HCT116 (cell line): ENCODE measurements at regions not wholly inside any gene's neighbourhood (a gene's known extent, or its start where the extent isn't known, plus 50 kb on each side); places are given as distances from the start of the nearest gene placed in this dataset.

Experiments
- ATAC-seq: fragments of 200-7000 bp; cut with Tn5 transposase; 2 replicates; pipeline ENCODE4 v1.9.1; 2020; ENCODE audit warnings: mild to moderate bottlenecking, moderate library complexity
- BruUV-seq: library from RNA; stranded (reverse); fragments of 400-500 nt; replicated peaks from 2 replicates; lab custom pipeline; 2021; lab: Mats Ljungman, UMichigan
- CTCF ChIA-PET: fragments of 300-600 bp; sonication (Branson Sonifier 250); formaldehyde crosslinking; loops from one replicate; lab custom pipeline; 2021; ENCODE audit warnings: antibody characterized with exemption; lab: Charles Lee
- POLR2A ChIA-PET: fragments of 300-600, 350-600 bp; sonication (Branson Sonifier 250); formaldehyde crosslinking; loops from one replicate; lab custom pipeline; 2021; ENCODE audit warnings: antibody characterized with exemption; lab: Charles Lee
- RAD21 ChIA-PET, 2 experiments: fragments of 300-600 bp; sonication (Branson Sonifier 250); formaldehyde crosslinking; loops; one replicate each; lab custom pipeline; 2023; ENCODE audit warnings: low total read pairs in 2 of 2; ENCODE audit not compliant: uncharacterized antibody in 2 of 2, unreplicated experiment in 2 of 2, low non-redundant PET in 1 of 2; lab: Charles Lee
- DNase-seq: peaks from one replicate; pipeline ENCODE4 v3.0.0-alpha.2; 2010; ENCODE audit warnings: low read depth, low spot score
- H2AFZ ChIP-seq: fragments of 200-600 bp; shearing (Covaris generic), sonication (generic); 2 replicates; pipeline ENCODE4 v1.6.1; 2017; ENCODE audit warnings: low read depth, mixed run types, mixed read lengths, antibody characterized with exemption, low read length; ENCODE audit not compliant: poor library complexity, severe bottlenecking
- H3K27ac ChIP-seq: 2 replicates; pipeline ENCODE4 v1.5.1; 2012; ENCODE audit warnings: low read depth, low read length
- H3K27me3 ChIP-seq: fragments of 200-600 bp; sonication (generic); 2 replicates; pipeline ENCODE4 v1.6.1; 2016; ENCODE audit warnings: mixed run types, low read length, mixed read lengths; ENCODE audit not compliant: insufficient read depth
- H3K36me3 ChIP-seq, 2 experiments: fragments of 200-500 bp in 1 of 2; fragments of 200-600 bp in 1 of 2; sonication (Bioruptor generic) in 1 of 2; sonication (generic) in 1 of 2; 2 replicates each; pipeline versions ENCODE4 v1.5.1 to v1.6.1; 2014 to 2016; ENCODE audit warnings: low read length in 2 of 2, inconsistent platforms in 1 of 2, mixed read lengths in 1 of 2, mixed run types in 1 of 2; ENCODE audit not compliant: insufficient read depth in 2 of 2, control insufficient read depth in 1 of 2
- H3K4me1 ChIP-seq, 2 experiments: fragments of 200-600 bp in 1 of 2; sonication (generic) in 1 of 2; 2 replicates each; pipeline versions ENCODE4 v1.5.1 to v1.6.1; 2012 to 2017; ENCODE audit warnings: low read length in 2 of 2, inconsistent platforms in 1 of 2, mild to moderate bottlenecking in 1 of 2, mixed read lengths in 1 of 2, mixed run types in 1 of 2, moderate library complexity in 1 of 2; ENCODE audit not compliant: insufficient read depth in 2 of 2, control insufficient read depth in 1 of 2
- H3K4me2 ChIP-seq: fragments of 200-600 bp; sonication (generic); 2 replicates; pipeline ENCODE4 v1.6.1; 2017; ENCODE audit warnings: mixed run types, low read length, mixed read lengths
- H3K4me3 ChIP-seq, 2 experiments: fragments of 200-600 bp in 1 of 2; sonication (generic) in 1 of 2; replicated peaks in 1 of 2; 2 replicates each; pipeline ENCODE4 v1.5.1; 2011 to 2016; ENCODE audit warnings: low read length in 2 of 2, control low read depth in 1 of 2, low read depth in 1 of 2, mild to moderate bottlenecking in 1 of 2, mixed read lengths in 1 of 2, mixed run types in 1 of 2
- H3K79me2 ChIP-seq: fragments of 200-600 bp; sonication (generic); 2 replicates; pipeline ENCODE4 v1.6.1; 2017; ENCODE audit warnings: mild to moderate bottlenecking, mixed run types, low read length, moderate library complexity, mixed read lengths; ENCODE audit not compliant: insufficient read depth
- H3K9ac ChIP-seq: fragments of 200-600 bp; sonication (generic); 2 replicates; pipeline ENCODE4 v1.6.1; 2016; ENCODE audit warnings: low read length, mixed read lengths
- H3K9me2 ChIP-seq: fragments of 200-600 bp; sonication (generic), shearing (Covaris generic); 2 replicates; pipeline ENCODE4 v1.6.1; 2017; ENCODE audit warnings: mixed run types, mild to moderate bottlenecking, moderate library complexity; ENCODE audit not compliant: insufficient read depth
- H3K9me3 ChIP-seq, 2 experiments: fragments of 200-500 bp in 1 of 2; fragments of 200-600 bp in 1 of 2; sonication (Bioruptor generic) in 1 of 2; sonication (generic) in 1 of 2; 2 replicates each; pipeline ENCODE4 v1.6.1; 2014 to 2017; ENCODE audit warnings: low read length in 2 of 2, mixed read lengths in 2 of 2, inconsistent platforms in 1 of 2, low read depth in 1 of 2, mild to moderate bottlenecking in 1 of 2, mixed run types in 1 of 2, moderate library complexity in 1 of 2; ENCODE audit not compliant: control insufficient read depth in 1 of 2, insufficient read depth in 1 of 2
- H4K20me1 ChIP-seq: fragments of 200-600 bp; sonication (generic), shearing (Covaris generic); 2 replicates; pipeline ENCODE4 v1.6.1; 2017; ENCODE audit warnings: mixed run types, mild to moderate bottlenecking, moderate library complexity; ENCODE audit not compliant: insufficient read depth
- CEBPB ChIP-seq: IDR thresholded peaks from 2 replicates; pipeline ENCODE4 v1.6.1; 2012; ENCODE audit warnings: low read depth
- EGR1 ChIP-seq: IDR thresholded peaks from 2 replicates; pipeline ENCODE4 v1.6.1; 2012; ENCODE audit warnings: low read depth
- EZH2 ChIP-seq: fragments of 200-600 bp; sonication (generic); IDR thresholded peaks from 2 replicates; pipeline ENCODE4 v1.6.1; 2017; ENCODE audit warnings: antibody characterized with exemption, mixed run types
- FOSL1 ChIP-seq: IDR thresholded peaks from 2 replicates; pipeline ENCODE4 v1.6.1; 2012; ENCODE audit warnings: low read depth
- POLR2A ChIP-seq: IDR thresholded peaks from 2 replicates; pipeline ENCODE4 v1.7.0; 2011; ENCODE audit warnings: borderline replicate concordance; ENCODE audit not compliant: insufficient read depth, insufficient read length; ENCODE audit errors: extremely low read depth
- RAD21 ChIP-seq: IDR thresholded peaks from 2 replicates; pipeline ENCODE4 v1.6.1; 2012; ENCODE audit warnings: low read depth, mild to moderate bottlenecking
- TCF7L2 ChIP-seq: IDR thresholded peaks from 2 replicates; pipeline ENCODE4 v1.7.0; 2011; ENCODE audit warnings: borderline replicate concordance, inconsistent platforms; ENCODE audit not compliant: insufficient read depth, insufficient read length; ENCODE audit errors: extremely low read depth
- YY1 ChIP-seq: IDR thresholded peaks from 2 replicates; pipeline ENCODE4 v1.6.1; 2011; ENCODE audit warnings: low read length, low read depth, moderate library complexity, mild to moderate bottlenecking; ENCODE audit not compliant: insufficient replicate concordance; ENCODE audit errors: extremely low read depth
- ZBTB33 ChIP-seq: IDR thresholded peaks from 2 replicates; pipeline ENCODE4 v1.6.1; 2011; ENCODE audit warnings: mild to moderate bottlenecking, low read length, moderate library complexity; ENCODE audit not compliant: insufficient replicate concordance; ENCODE audit errors: extremely low read depth
- intact Hi-C: fragments of 100-400 bp; cut with micrococcal nuclease; formaldehyde crosslinking; loops from 2 replicates; pipeline ENCODE4 v1.10.0; 2022

- TF ChIP-seq ZBTB33: no peak
- no peak for TF ChIP-seq FOSL1
- TF ChIP-seq EZH2: no peak
- no peak for TF ChIP-seq YY1
- TF ChIP-seq EGR1: no peak
Observed at GRCh38 chr10:61830846-61831273, 70.6 kb upstream of the ARID5B start (continued).

- DNase-seq (no peak), ATAC-seq (no peak)
- H3K9me3 ChIP-seq: no peaks in the 10 kb centered on the region
- H3K4me2 ChIP-seq: no peak overlapping the region
- no peak overlapping the region for H3K4me3 ChIP-seq
- no peak overlapping the region for H3K27ac ChIP-seq
- no peaks in the 10 kb centered on the region for H4K20me1 ChIP-seq
- TF ChIP-seq EZH2 (no peak), CEBPB (peak; percentile 66), RAD21 (no peak), POLR2A (no peak), TCF7L2 (no peak)
- no peaks in the 10 kb centered on the region for H3K9me2 ChIP-seq
- ChIA-PET RAD21 (no interaction called here), CTCF (no interaction called here), POLR2A (no interaction called here)
- H3K9ac ChIP-seq: no peak overlapping the region
- H3K79me2 ChIP-seq: no peaks in the 10 kb centered on the region
- intact Hi-C loops: loop anchor here (10.0 kb wide), 2 partner anchors 412 to 688 kb away; no protein-coding TSS in a partner anchor
- H3K36me3 ChIP-seq: no peaks in the 10 kb centered on the region
- H3K27me3 ChIP-seq: no peaks in the 10 kb centered on the region
- no TSS peak for BruUV-seq
- H3K4me1 ChIP-seq: peaks cover 19 to 36% of the 10 kb centered on the region in 2 experiments
- no peak overlapping the region for H2AFZ ChIP-seq
Observed at GRCh38 chr10:61832866-61833481, 68.5 kb upstream of the ARID5B start.
